D721Med (cell line): ENCODE measurements at regions not wholly inside any gene's neighbourhood (a gene's known extent, or its start where the extent isn't known, plus 50 kb on each side); places are given as distances from the start of the nearest gene placed in this dataset.

Experiments
- DNase-seq: peaks from one replicate; pipeline ENCODE4 v3.0.0; 2011; ENCODE audit warnings: low spot score; ENCODE audit not compliant: insufficient read length
- FAIRE-seq: peaks from 2 replicates; lab custom pipeline; 2011; peaks lifted over from hg19 to GRCh38; lab: Jason Lieb, UNC
- TF ChIP-seq, protein P1 (sequence below): IDR thresholded peaks from 2 replicates; pipeline ENCODE4 v1.5.1; 2012; ENCODE audit warnings: mild to moderate bottlenecking, control low read depth; ENCODE audit not compliant: insufficient read depth; ENCODE audit errors: missing control alignments

GRCh38 chr2:139228276-139228675 is 448.1 kb upstream of the NXPH2 start:
- FAIRE-seq (no peak), DNase-seq (no peak)
- TF ChIP-seq, protein P1, sequence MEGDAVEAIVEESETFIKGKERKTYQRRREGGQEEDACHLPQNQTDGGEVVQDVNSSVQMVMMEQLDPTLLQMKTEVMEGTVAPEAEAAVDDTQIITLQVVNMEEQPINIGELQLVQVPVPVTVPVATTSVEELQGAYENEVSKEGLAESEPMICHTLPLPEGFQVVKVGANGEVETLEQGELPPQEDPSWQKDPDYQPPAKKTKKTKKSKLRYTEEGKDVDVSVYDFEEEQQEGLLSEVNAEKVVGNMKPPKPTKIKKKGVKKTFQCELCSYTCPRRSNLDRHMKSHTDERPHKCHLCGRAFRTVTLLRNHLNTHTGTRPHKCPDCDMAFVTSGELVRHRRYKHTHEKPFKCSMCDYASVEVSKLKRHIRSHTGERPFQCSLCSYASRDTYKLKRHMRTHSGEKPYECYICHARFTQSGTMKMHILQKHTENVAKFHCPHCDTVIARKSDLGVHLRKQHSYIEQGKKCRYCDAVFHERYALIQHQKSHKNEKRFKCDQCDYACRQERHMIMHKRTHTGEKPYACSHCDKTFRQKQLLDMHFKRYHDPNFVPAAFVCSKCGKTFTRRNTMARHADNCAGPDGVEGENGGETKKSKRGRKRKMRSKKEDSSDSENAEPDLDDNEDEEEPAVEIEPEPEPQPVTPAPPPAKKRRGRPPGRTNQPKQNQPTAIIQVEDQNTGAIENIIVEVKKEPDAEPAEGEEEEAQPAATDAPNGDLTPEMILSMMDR = no peak

DNA sequence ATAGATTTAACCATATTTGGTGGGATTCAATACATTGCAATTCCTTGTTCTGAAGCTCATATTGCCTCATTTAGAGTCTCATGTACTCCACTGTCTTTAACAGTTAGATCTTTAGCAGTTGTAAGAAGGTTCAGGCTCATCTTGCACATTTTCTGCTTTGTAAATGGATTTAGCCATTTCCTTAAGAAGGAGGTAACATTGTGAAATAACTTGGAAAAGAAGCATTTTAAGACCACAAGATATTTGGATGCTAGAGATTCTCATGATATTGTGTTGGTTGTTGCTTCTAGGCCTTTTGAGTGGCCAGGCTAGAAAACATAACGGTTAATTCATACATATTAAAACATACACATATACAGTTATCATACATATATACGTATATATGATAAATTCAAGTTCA is 445.8 kb upstream of the NXPH2 start:
- FAIRE-seq = no peak
- no peak for DNase-seq
- TF ChIP-seq, protein P1 = no peak

DNA sequence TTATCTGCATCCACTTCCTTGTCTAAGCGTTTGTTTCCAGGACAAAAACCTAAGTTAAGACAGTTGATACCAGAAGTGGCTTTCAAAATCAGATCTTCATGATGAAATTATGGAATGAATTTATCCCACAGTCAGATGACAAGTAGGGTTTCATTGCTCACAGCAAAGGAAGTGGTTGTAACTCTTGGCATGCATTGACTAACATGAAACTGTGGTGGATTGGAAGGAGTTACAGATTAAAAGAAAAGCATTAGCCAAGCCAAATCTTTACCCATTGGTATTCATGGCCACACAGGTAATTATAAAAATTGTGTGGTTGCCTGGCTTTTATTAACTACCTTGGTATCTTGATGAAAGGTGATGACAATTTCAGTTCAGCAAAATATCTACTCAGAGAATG is 438.0 kb upstream of the NXPH2 start:
- FAIRE-seq (no peak), DNase-seq (no peak)
- TF ChIP-seq, protein P1 = no peak

DNA sequence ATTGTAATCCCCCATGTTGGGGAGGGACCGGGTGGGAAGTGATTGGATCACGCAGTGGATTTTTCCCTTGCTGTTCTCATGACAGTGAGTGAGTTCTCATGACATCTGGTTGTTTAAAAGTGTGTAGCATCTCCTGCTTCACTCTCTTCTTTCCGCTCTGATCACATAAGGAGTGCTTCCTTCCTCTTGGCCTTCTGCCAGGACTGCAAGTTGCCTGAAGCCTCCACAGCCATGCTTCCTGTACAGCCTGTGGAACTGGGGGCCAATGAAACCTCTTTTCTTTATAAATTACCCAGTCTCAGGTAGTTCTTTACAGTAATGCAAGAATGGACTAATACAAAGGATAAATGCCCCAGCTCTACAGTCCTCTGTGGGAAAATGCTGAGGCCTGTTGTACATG is 437.5 kb upstream of the NXPH2 start:
- FAIRE-seq (no peak), DNase-seq (no peak)
- TF ChIP-seq, protein P1 = no peak

DNA sequence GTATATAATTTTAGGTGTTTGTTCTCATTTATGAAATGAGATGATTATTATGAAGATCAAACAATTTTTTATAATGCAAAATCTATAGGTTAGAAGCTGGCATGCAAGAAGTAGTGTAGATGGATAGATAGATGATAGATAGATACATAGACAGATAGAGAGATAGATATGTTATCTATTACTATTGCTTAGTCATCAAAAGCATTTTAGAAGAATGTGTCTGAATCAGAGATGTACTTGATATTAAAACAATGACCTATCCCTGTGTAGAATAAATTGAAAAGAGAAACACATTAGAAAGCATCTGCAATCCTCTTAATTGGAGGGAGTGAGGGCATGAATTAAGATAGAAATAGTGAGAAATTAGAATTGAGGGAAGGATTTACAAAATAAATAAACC is 436.2 kb upstream of the NXPH2 start:
- FAIRE-seq (no peak), DNase-seq (no peak)
- TF ChIP-seq, protein P1 = no peak

- no peak for DNase-seq
- no peak for FAIRE-seq
- TF ChIP-seq, protein P1 = no peak
Observed at GRCh38 chr2:139214801-139215200, 434.6 kb upstream of the NXPH2 start.

DNA sequence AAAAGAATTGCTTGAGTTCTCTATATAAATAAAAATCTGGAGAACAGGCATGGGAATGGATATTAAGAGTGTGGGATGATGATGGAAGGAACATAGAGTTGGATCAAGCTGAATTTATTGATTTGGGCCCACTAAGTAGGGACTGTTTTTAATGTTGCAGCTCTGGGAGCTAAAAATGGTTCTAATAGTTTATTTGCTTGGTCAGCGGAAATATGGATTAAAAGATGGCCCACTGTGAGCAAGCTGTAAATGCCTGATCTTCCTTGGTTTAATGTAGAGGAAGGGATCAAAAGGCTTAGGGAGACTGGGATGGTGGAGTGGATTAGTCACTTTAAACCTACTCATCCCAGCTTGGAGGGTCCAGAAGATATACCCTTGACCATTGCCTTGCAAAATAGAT is 429.4 kb upstream of the NXPH2 start:
- DNase-seq (no peak), FAIRE-seq (no peak)
- TF ChIP-seq, protein P1 = no peak
